ENCODE measurements at regions not wholly inside any gene's neighbourhood (a gene's known extent, or its start where the extent isn't known, plus 50 kb on each side); places are given as distances from the start of the nearest gene placed in this dataset.

GRCh38 chr3:5270666-5271371 lies 83.3 kb downstream of the EDEM1 start:
- no peaks in the 10 kb centered on the region for H3K36me3 ChIP-seq
- no peaks in the 10 kb centered on the region for H3K9me3 ChIP-seq
- H3K4me1 ChIP-seq: no peaks in the 10 kb centered on the region
- no peak overlapping the region for H3K27ac ChIP-seq
- no peaks in the 10 kb centered on the region for H3K27me3 ChIP-seq
- DNase-seq: no peak
- TF ChIP-seq CTCF (IDR thresholded peaks at IDR 0.05) (no peak), POLR2A (IDR thresholded peaks at IDR 0.05) (no peak)
- H3K4me3 ChIP-seq: no peak overlapping the region

GRCh38 chr3:5271372-5271683 lies 83.8 kb downstream of the EDEM1 start:
- H3K4me3 ChIP-seq: no peak overlapping the region
- H3K4me1 ChIP-seq: no peaks in the 10 kb centered on the region
- TF ChIP-seq CTCF (IDR thresholded peaks at IDR 0.05): no peak
- no peak for TF ChIP-seq POLR2A (IDR thresholded peaks at IDR 0.05)
- DNase-seq: no peak
- no peak overlapping the region for H3K27ac ChIP-seq
- no peaks in the 10 kb centered on the region for H3K9me3 ChIP-seq
- H3K27me3 ChIP-seq: no peaks in the 10 kb centered on the region
- H3K36me3 ChIP-seq: no peaks in the 10 kb centered on the region

- Histone ChIP-seq H3K36me3 (no peaks in the 10 kb centered on the region), H3K27ac (no peak overlapping the region), H3K4me1 (no peaks in the 10 kb centered on the region), H3K9me3 (no peaks in the 10 kb centered on the region), H3K4me3 (no peak overlapping the region), H3K27me3 (no peaks in the 10 kb centered on the region)
- no peak for DNase-seq
- no peak for TF ChIP-seq CTCF (IDR thresholded peaks at IDR 0.05)
- TF ChIP-seq POLR2A (IDR thresholded peaks at IDR 0.05): no peak
Measured at GRCh38 chr3:5272387-5272786, 84.9 kb downstream of the EDEM1 start.

GRCh38 chr3:5274091-5274490 lies 86.6 kb downstream of the EDEM1 start:
- no peaks in the 10 kb centered on the region for H3K9me3 ChIP-seq
- H3K4me1 ChIP-seq: no peaks in the 10 kb centered on the region
- TF ChIP-seq CTCF (IDR thresholded peaks at IDR 0.05) (no peak), POLR2A (IDR thresholded peaks at IDR 0.05) (no peak)
- no peak overlapping the region for H3K4me3 ChIP-seq
- no peak for DNase-seq
- no peak overlapping the region for H3K27ac ChIP-seq
- no peaks in the 10 kb centered on the region for H3K36me3 ChIP-seq
- H3K27me3 ChIP-seq: no peaks in the 10 kb centered on the region

- Histone ChIP-seq H3K9me3 (no peaks in the 10 kb centered on the region), H3K27me3 (no peaks in the 10 kb centered on the region), H3K36me3 (no peaks in the 10 kb centered on the region), H3K4me1 (no peaks in the 10 kb centered on the region), H3K4me3 (no peak overlapping the region), H3K27ac (no peak overlapping the region)
- no peak for TF ChIP-seq POLR2A (IDR thresholded peaks at IDR 0.05)
- no peak for TF ChIP-seq CTCF (IDR thresholded peaks at IDR 0.05)
- DNase-seq: no peak
Measured at GRCh38 chr3:5275529-5275928, 88.0 kb downstream of the EDEM1 start.

GRCh38 chr3:5276934-5277333 lies 89.4 kb downstream of the EDEM1 start:
- no peak for TF ChIP-seq CTCF (IDR thresholded peaks at IDR 0.05)
- TF ChIP-seq POLR2A (IDR thresholded peaks at IDR 0.05): no peak
- H3K36me3 ChIP-seq: no peaks in the 10 kb centered on the region
- H3K4me3 ChIP-seq: no peak overlapping the region
- no peaks in the 10 kb centered on the region for H3K27me3 ChIP-seq
- no peak for DNase-seq
- no peaks in the 10 kb centered on the region for H3K4me1 ChIP-seq
- no peak overlapping the region for H3K27ac ChIP-seq
- no peaks in the 10 kb centered on the region for H3K9me3 ChIP-seq

All from Peyer's patch (tissue), 4 donors.